OCI-LY3 (cell line): ENCODE measurements at regions not wholly inside any gene's neighbourhood (a gene's known extent, or its start where the extent isn't known, plus 50 kb on each side); places are given as distances from the start of the nearest gene placed in this dataset.
A peak's percentile ranks its signal among the peaks of the same experiment; 100 is the strongest.
"Not testable (repeated sequence)": the region's sequence is repeated elsewhere in the genome, so short reads cannot be mapped to it uniquely, and the experiment has no call there.

Experiments
- H2AFZ ChIP-seq: fragments of 200-600, 300-600 bp; shearing (Covaris generic); 2 replicates; pipeline ENCODE4 v1.6.0; 2014; ENCODE audit warnings: antibody characterized with exemption, low read depth, low read length
- H3K27ac ChIP-seq: fragments of 200-600, 300-600 bp; sonication (generic); 2 replicates; pipeline ENCODE4 v1.5.1; 2014; ENCODE audit warnings: mild to moderate bottlenecking, low read length, moderate library complexity, mixed read lengths
- H3K27me3 ChIP-seq: fragments of 200-600, 300-600 bp; sonication (generic); 2 replicates; pipeline ENCODE4 v1.6.1; 2014; ENCODE audit warnings: low read depth, low read length, mixed read lengths
- H3K36me3 ChIP-seq: fragments of 200-600, 300-600 bp; sonication (generic); replicated peaks from 2 replicates; pipeline ENCODE3; 2014; ENCODE audit warnings: low read depth, low read length, mixed read lengths
- H3K4me1 ChIP-seq: fragments of 300-600, 200-600 bp; sonication (generic); 2 replicates; pipeline ENCODE4 v1.6.1; 2014; ENCODE audit warnings: low read length, mixed read lengths
- H3K4me2 ChIP-seq: fragments of 200-600, 300-600 bp; sonication (generic); 2 replicates; pipeline ENCODE4 v1.6.1; 2014; ENCODE audit warnings: low read length, mixed read lengths
- H3K4me3 ChIP-seq: fragments of 300-600, 200-600 bp; sonication (generic); 2 replicates; pipeline ENCODE4 v1.5.1; 2014; ENCODE audit warnings: antibody characterized with exemption, mild to moderate bottlenecking, low read length, moderate library complexity
- H3K79me2 ChIP-seq: fragments of 300-600, 200-600 bp; shearing (Covaris generic); 2 replicates; pipeline ENCODE4 v1.6.1; 2014; ENCODE audit warnings: mild to moderate bottlenecking, low read length, mixed read lengths
- H3K9ac ChIP-seq: fragments of 300-600, 200-600 bp; shearing (Covaris generic); 2 replicates; pipeline ENCODE4 v1.6.0; 2014; ENCODE audit warnings: mild to moderate bottlenecking, low read length, moderate library complexity
- H3K9me3 ChIP-seq: fragments of 200-600, 300-600 bp; shearing (Covaris generic); 2 replicates; pipeline ENCODE4 v1.6.1; 2014; ENCODE audit warnings: low read length, mixed read lengths; ENCODE audit not compliant: insufficient read depth
- H4K20me1 ChIP-seq: fragments of 200-600, 300-600 bp; sonication (generic); 2 replicates; pipeline ENCODE4 v1.6.1; 2016; ENCODE audit warnings: low read length, mixed read lengths; ENCODE audit not compliant: insufficient read depth
- CTCF ChIP-seq: fragments of 200-600, 300-600 bp; sonication (generic); IDR thresholded peaks from 2 replicates; pipeline ENCODE4 v1.5.1; 2014; ENCODE audit warnings: antibody characterized with exemption, low read length, low read depth
- EZH2phosphoT487 ChIP-seq: fragments of 200-600 bp; shearing (Covaris generic); IDR thresholded peaks from 2 replicates; pipeline ENCODE4 v1.6.1; 2018; ENCODE audit warnings: antibody characterized with exemption, mixed run types, low read depth

- Histone ChIP-seq H4K20me1 (no peaks in the 10 kb centered on the region), H3K4me2 (peak overlapping the region; percentile 55), H3K27ac (peak overlapping the region; percentile 24), H2AFZ (peak overlapping the region; percentile 83), H3K9me3 (peaks cover 6% of the 10 kb centered on the region; the same call in 1 of the 2 replicates), H3K36me3 (no peaks in the 10 kb centered on the region), H3K4me3 (peak overlapping the region; percentile 25), H3K79me2 (no peaks in the 10 kb centered on the region), H3K4me1 (peaks cover 30% of the 10 kb centered on the region), H3K27me3 (no peaks in the 10 kb centered on the region), H3K9ac (peak overlapping the region; percentile 4; the same call in 1 of the 2 replicates)
- TF ChIP-seq CTCF (no peak), EZH2phosphoT487 (no peak)
Measured at GRCh38 chr4:107423677-107424405, 296.2 kb downstream of the PAPSS1 start.

DNA sequence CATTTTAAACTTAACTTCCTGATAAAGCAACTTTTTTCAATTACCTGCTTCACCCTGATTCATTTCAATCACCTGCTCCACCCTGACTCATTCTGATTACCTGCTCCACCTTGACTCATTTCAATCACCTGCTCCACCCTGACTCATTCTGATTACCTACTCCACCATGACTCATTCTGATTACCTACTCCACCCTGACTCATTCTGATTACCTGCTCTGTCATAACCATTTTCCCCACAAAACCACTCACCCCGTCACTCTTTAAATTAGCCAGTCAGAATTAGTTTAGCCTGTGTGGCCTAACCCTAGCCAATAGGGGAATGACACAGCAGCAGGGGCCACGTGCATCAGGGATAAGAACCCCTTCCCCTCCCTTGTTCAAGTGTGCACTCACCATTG lies 300.5 kb downstream of the PAPSS1 start:
- H3K4me3 ChIP-seq, H3K27me3 ChIP-seq, H2AFZ ChIP-seq, H3K79me2 ChIP-seq, H4K20me1 ChIP-seq, H3K9ac ChIP-seq, H3K9me3 ChIP-seq, H3K36me3 ChIP-seq: not testable (repeated sequence)
- Histone ChIP-seq H3K4me2 (peak overlapping the region; percentile 34; the same call in 1 of the 2 replicates), H3K4me1 (peaks cover 49% of the 10 kb centered on the region), H3K27ac (peak overlapping the region; percentile 83)

GRCh38 chr4:107419052-107419451 lies 301.0 kb downstream of the PAPSS1 start:
- Histone ChIP-seq H2AFZ (no peak overlapping the region), H4K20me1 (no peaks in the 10 kb centered on the region), H3K9me3 (peaks cover 6% of the 10 kb centered on the region; the same call in 1 of the 2 replicates), H3K27me3 (no peaks in the 10 kb centered on the region), H3K4me2 (peak overlapping the region; percentile 24), H3K27ac (peak overlapping the region; percentile 83), H3K9ac (peak overlapping the region; percentile 24; the same call in 1 of the 2 replicates), H3K79me2 (no peaks in the 10 kb centered on the region), H3K4me3 (no peak overlapping the region), H3K36me3 (no peaks in the 10 kb centered on the region), H3K4me1 (peaks cover 46% of the 10 kb centered on the region)
- TF ChIP-seq EZH2phosphoT487 = no peak
- no peak for TF ChIP-seq CTCF

DNA sequence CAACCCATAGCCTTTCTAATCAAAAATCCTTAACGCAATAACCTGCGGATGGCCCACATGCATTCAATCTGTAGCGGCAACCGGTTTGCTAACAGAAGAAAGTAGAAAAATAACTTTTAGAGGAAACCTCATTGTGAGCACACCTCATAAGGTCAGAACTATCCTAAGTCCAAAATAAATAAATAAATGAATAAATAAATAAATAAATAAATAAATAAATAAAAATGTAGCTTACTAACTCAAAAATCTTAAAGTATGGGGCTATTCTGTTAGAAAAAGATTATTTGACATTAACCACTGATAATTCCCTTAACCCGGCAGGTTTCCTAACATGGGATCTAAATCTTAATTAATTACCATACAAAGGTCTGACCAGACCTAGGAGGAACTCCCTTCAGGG lies 304.5 kb downstream of the PAPSS1 start:
- H3K27ac ChIP-seq, H3K4me2 ChIP-seq, H3K36me3 ChIP-seq, H2AFZ ChIP-seq, H3K4me3 ChIP-seq, H4K20me1 ChIP-seq, H3K79me2 ChIP-seq, H3K27me3 ChIP-seq, H3K9ac ChIP-seq, H3K9me3 ChIP-seq: not testable (repeated sequence)
- peaks cover 34% of the 10 kb centered on the region for H3K4me1 ChIP-seq

GRCh38 chr4:107409872-107410271 lies 310.2 kb downstream of the PAPSS1 start:
- not testable (repeated sequence) for H3K4me3 ChIP-seq, H4K20me1 ChIP-seq, H3K27me3 ChIP-seq, H3K36me3 ChIP-seq, H3K27ac ChIP-seq, H3K9me3 ChIP-seq, H3K79me2 ChIP-seq, H3K9ac ChIP-seq, H3K4me2 ChIP-seq, H2AFZ ChIP-seq
- peaks cover 18% of the 10 kb centered on the region for H3K4me1 ChIP-seq
